Ovary (tissue), 7 donors: ENCODE measurements at regions not wholly inside any gene's neighbourhood (a gene's known extent, or its start where the extent isn't known, plus 50 kb on each side); places are given as distances from the start of the nearest gene placed in this dataset.
"Not testable (repeated sequence)": the region's sequence is repeated elsewhere in the genome, so short reads cannot be mapped to it uniquely, and the experiment has no call there.

Experiments
- DNase-seq, 5 donors: peaks; one replicate each; pipeline ENCODE4 v3.0.0-alpha.2; 2019 to 2020
- H3K27ac ChIP-seq, 2 donors: fragments of 200-600 bp; one replicate each; pipeline versions ENCODE4 v1.5.1 to v1.8.0; 2019 to 2022
- H3K27me3 ChIP-seq: fragments of 200-600 bp; one replicate; pipeline ENCODE4 v1.8.0; 2022
- H3K36me3 ChIP-seq: fragments of 200-600 bp; sonication (generic); one replicate; pipeline ENCODE4 v1.5.1; 2019
- H3K4me1 ChIP-seq: one replicate; pipeline ENCODE4 v1.8.1; 2013; ENCODE audit warnings: mild to moderate bottlenecking, moderate library complexity; ENCODE audit not compliant: insufficient read depth
- H3K4me3 ChIP-seq: fragments of 200-600 bp; sonication (generic); one replicate; pipeline ENCODE4 v1.5.1; 2017
- H3K9me3 ChIP-seq, 2 donors: fragments of 200-600 bp in 1 of 2; sonication (generic) in 1 of 2; one replicate each; pipeline versions ENCODE4 v1.5.1 to v1.8.1; 2013 to 2019; ENCODE audit warnings: mild to moderate bottlenecking in 1 of 2, moderate library complexity in 1 of 2
- CTCF ChIP-seq, 3 donors: fragments of 450-650 bp in 2 of 3; fragments of 200-600 bp in 1 of 3; IDR thresholded peaks; one replicate each; pipeline versions ENCODE4 v1.5.1 to v1.8.0; 2016 to 2022; ENCODE audit warnings: antibody characterized with exemption in 3 of 3, mild to moderate bottlenecking in 1 of 3
- EP300 ChIP-seq: sonication (generic); formaldehyde crosslinking; IDR thresholded peaks from one replicate; pipeline ENCODE4 v1.6.1; 2017; ENCODE audit warnings: antibody characterized with exemption
- POLR2A ChIP-seq: fragments of 450-650 bp; IDR thresholded peaks from one replicate; pipeline ENCODE4 v1.6.1; 2017; ENCODE audit warnings: antibody characterized with exemption, mild to moderate bottlenecking, moderate library complexity
- WGBS, 3 donors: extraction: QIAGEN DNeasy Blood & Tissue Kit in 1 of 3; methylation state at CpG; one replicate each; pipeline versions ENCODE4 v1.1.5 to v1.1.7; 2013 to 2017; 5-methylcytosine and 5-hydroxymethylcytosine counted together
- intact Hi-C, 4 donors: fragments of 100-400 bp; cut with DNase I; formaldehyde crosslinking; loops; one replicate each; pipeline versions ENCODE4 v1.11.0 to v1.15.1; 2022 to 2023
- donor health status: DM: no; HTN: no; CAD: no; lungs with moderate emphysema.
- donor health status: DM: no; HTN: no; CAD: no.
- donor health status: Bipolar disorder and iron deficiency.
- donor health status: DM: no; HTN: no; CAD: no.
- donor health status: DM: yes; HTN: yes; CAD: no.

GRCh38 chr18:1090758-1091157 is 186.1 kb downstream of the ADCYAP1 start:
- WGBS, 3 donors, result 65 to 69% (median 66%) methylated on average over 1 of the region's 1 CpG
- H3K4me3 ChIP-seq, result no peak overlapping the region
- no peak for DNase-seq
- no peaks in the 10 kb centered on the region for H3K27me3 ChIP-seq
- peaks cover 0 to 2% of the 10 kb centered on the region in 2 donors for H3K9me3 ChIP-seq
- intact Hi-C loops, result no loop called here
- H3K4me1 ChIP-seq, result no peaks in the 10 kb centered on the region
- no peaks in the 10 kb centered on the region for H3K36me3 ChIP-seq
- TF ChIP-seq CTCF (IDR thresholded peaks at IDR 0.05) (no peak), EP300 (no peak), POLR2A (no peak)
- H3K27ac ChIP-seq, result no peak overlapping the region

GRCh38 chr18:1092228-1092627 is 187.6 kb downstream of the ADCYAP1 start:
- no peak overlapping the region for H3K4me3 ChIP-seq
- no peaks in the 10 kb centered on the region for H3K27me3 ChIP-seq
- no peaks in the 10 kb centered on the region for H3K4me1 ChIP-seq
- TF ChIP-seq CTCF (IDR thresholded peaks at IDR 0.05) (no peak), POLR2A (no peak), EP300 (no peak)
- intact Hi-C loops, result no loop called here
- no peaks in the 10 kb centered on the region for H3K36me3 ChIP-seq
- WGBS, 3 donors, result 51 to 64% (median 55%) methylated on average over 5 of the region's 5 CpGs
- H3K27ac ChIP-seq, result no peak overlapping the region
- H3K9me3 ChIP-seq, result peaks cover 0 to 2% of the 10 kb centered on the region in 2 donors
- no peak for DNase-seq

- no peaks in the 10 kb centered on the region for H3K9me3 ChIP-seq
- DNase-seq, result no peak
- intact Hi-C loops, result no loop called here
- H3K4me3 ChIP-seq, result no peak overlapping the region
- TF ChIP-seq POLR2A, result no peak
- TF ChIP-seq CTCF (IDR thresholded peaks at IDR 0.05), result no peak
- TF ChIP-seq EP300, result no peak
- H3K27me3 ChIP-seq, result no peaks in the 10 kb centered on the region
- no peaks in the 10 kb centered on the region for H3K36me3 ChIP-seq
- H3K27ac ChIP-seq, result no peak overlapping the region
- WGBS, 3 donors, result 70 to 75% (median 74%) methylated on average over 4 of the region's 4 CpGs
- H3K4me1 ChIP-seq, result no peaks in the 10 kb centered on the region
Observed at GRCh38 chr18:1094409-1094808, 189.7 kb downstream of the ADCYAP1 start.

GRCh38 chr18:1097991-1098735 is 193.5 kb downstream of the ADCYAP1 start:
- intact Hi-C loops, DNase-seq, H3K27ac ChIP-seq, H3K9me3 ChIP-seq, H3K27me3 ChIP-seq, H3K4me3 ChIP-seq, H3K36me3 ChIP-seq, H3K4me1 ChIP-seq: not testable (repeated sequence)
- WGBS, 3 donors, result 94 to 97% (median 96%) methylated on average over 47 to 51 of the region's 51 CpGs

GRCh38 chr18:1102848-1103247 is 198.2 kb downstream of the ADCYAP1 start:
- H3K27ac ChIP-seq, result no peak overlapping the region
- DNase-seq, result no peak
- TF ChIP-seq EP300 (no peak), POLR2A (no peak), CTCF (IDR thresholded peaks at IDR 0.05) (no peak)
- H3K36me3 ChIP-seq, result no peaks in the 10 kb centered on the region
- intact Hi-C loops, result no loop called here
- H3K4me3 ChIP-seq, result no peak overlapping the region
- 90 to 92% (median 91%) methylated on average over 2 of the region's 2 CpGs for WGBS, 3 donors
- no peaks in the 10 kb centered on the region for H3K27me3 ChIP-seq
- H3K9me3 ChIP-seq, result no peaks in the 10 kb centered on the region
- no peaks in the 10 kb centered on the region for H3K4me1 ChIP-seq
